Subcutaneous abdominal adipose tissue (tissue), 5 donors: ENCODE measurements at regions not wholly inside any gene's neighbourhood (a gene's known extent, or its start where the extent isn't known, plus 50 kb on each side); places are given as distances from the start of the nearest gene placed in this dataset.
"Not testable (repeated sequence)": the region's sequence is repeated elsewhere in the genome, so short reads cannot be mapped to it uniquely, and the experiment has no call there.

Source experiments
- H3K27ac ChIP-seq: one replicate; pipeline ENCODE4 v1.7.0; 2013; ENCODE audit warnings: low read depth, mild to moderate bottlenecking, inconsistent platforms, low read length, moderate library complexity
- H3K27me3 ChIP-seq, 5 donors: one replicate each; pipeline ENCODE4 v1.7.0; 2013; ENCODE audit warnings: low read length in 5 of 5, inconsistent platforms in 1 of 5; ENCODE audit not compliant: control insufficient read depth in 5 of 5, insufficient read depth in 4 of 5
- H3K36me3 ChIP-seq, 5 donors: one replicate each; pipeline ENCODE4 v1.7.0; 2013; ENCODE audit warnings: low read length in 5 of 5; ENCODE audit not compliant: control insufficient read depth in 5 of 5, insufficient read depth in 5 of 5
- H3K4me1 ChIP-seq, 5 donors: one replicate each; pipeline ENCODE4 v1.7.0; 2013; ENCODE audit warnings: low read length in 5 of 5, mild to moderate bottlenecking in 3 of 5, moderate library complexity in 1 of 5; ENCODE audit not compliant: control insufficient read depth in 5 of 5, insufficient read depth in 5 of 5
- H3K4me3 ChIP-seq, 5 donors: one replicate each; pipeline ENCODE4 v1.7.0; 2013; ENCODE audit warnings: low read length in 5 of 5, low read depth in 1 of 5
- H3K9ac ChIP-seq, 5 donors: one replicate each; pipeline ENCODE4 v1.7.0; 2013; ENCODE audit warnings: low read length in 5 of 5, mild to moderate bottlenecking in 4 of 5, moderate library complexity in 3 of 5
- H3K9me3 ChIP-seq, 5 donors: one replicate each; pipeline ENCODE4 v1.7.0; 2013; ENCODE audit warnings: low read length in 5 of 5; ENCODE audit not compliant: control insufficient read depth in 5 of 5
- donor health status: healthy.
- donor health status: healthy.
- donor health status: healthy.
- donor health status: healthy.
- donor health status: healthy.

DNA sequence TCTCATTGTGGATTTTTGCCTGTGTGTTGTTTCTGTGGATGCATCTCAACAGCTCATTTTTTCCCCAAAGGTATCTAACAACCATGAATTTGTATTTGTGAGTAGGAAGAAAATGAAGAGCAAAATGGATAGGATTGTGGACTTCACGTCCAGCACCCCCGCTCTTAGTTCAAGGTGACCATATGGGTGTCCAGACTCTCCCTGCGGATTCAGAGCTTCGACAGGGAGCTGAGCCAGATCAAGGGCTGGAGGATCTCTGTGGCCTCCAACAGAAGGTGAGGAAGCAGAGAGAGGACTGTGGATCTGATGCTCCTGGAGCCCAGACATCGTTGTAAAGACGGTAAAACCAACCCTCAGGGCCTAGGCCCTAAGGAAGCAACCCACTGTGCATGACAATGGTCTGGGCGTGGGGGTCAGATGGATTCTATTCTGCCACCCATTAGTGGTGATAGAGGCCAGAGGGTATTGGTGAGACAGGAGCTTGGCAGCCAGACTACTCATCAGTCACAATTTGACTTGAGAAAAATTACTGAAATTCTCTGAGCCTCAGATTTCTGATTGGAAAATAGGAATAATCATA, 659.7 kb upstream of the TMEM132C start:
- Histone ChIP-seq H3K4me1 (no peaks in the 10 kb centered on the region), H3K27ac (no peak overlapping the region), H3K4me3 (no peak overlapping the region), H3K9me3 (peaks cover 0 to 2% (median 0%) of the 10 kb centered on the region in 5 donors), H3K27me3 (peaks cover 0 to 2% (median 0%) of the 10 kb centered on the region in 5 donors), H3K36me3 (no peaks in the 10 kb centered on the region), H3K9ac (no peak overlapping the region)

DNA sequence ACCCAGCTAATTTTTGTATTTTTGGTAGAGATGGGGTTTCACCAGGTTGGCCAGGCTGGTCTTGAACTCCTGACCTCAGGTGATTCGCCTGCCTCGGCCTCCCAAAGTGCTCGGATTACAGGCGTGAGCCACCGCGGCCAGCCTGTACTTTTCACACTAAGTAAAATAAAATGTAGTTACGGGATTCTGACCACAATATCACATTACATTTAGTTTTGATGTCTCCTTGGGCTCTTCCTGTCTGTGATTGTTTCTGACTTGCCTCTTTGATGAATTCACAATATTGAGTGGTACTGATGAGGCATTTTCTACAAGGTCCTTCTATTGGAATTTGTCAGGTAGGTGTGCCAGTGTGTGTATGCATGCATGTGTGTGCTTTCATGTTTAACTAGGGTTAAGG, 658.6 kb upstream of the TMEM132C start:
- not testable (repeated sequence) for H3K4me1 ChIP-seq, H3K27me3 ChIP-seq, H3K4me3 ChIP-seq, H3K36me3 ChIP-seq, H3K27ac ChIP-seq, H3K9me3 ChIP-seq, H3K9ac ChIP-seq

DNA sequence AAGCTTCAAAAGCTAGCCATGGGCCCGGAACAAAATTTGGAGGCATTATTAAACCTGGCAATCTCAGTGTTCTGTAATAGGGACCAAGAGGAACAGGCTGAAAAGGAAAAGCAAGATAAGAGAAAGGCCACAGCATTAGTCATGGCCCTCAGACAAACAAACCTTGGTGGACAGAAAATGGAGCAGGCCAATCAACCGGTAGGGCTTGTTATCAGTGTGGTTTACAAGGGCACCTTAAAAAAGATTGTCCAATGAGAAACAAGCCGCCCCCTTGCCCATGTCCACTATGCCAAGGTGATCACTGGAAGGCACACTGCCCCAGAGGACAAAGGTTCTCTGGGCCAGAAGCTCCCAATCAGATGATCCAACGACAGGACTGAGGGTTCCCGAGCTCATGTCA, 653.9 kb upstream of the TMEM132C start:
- Histone ChIP-seq H3K4me1 (no peaks in the 10 kb centered on the region), H3K36me3 (no peaks in the 10 kb centered on the region), H3K9ac (no peak overlapping the region), H3K27ac (no peak overlapping the region), H3K27me3 (no peaks in the 10 kb centered on the region), H3K9me3 (no peaks in the 10 kb centered on the region), H3K4me3 (no peak overlapping the region)

DNA sequence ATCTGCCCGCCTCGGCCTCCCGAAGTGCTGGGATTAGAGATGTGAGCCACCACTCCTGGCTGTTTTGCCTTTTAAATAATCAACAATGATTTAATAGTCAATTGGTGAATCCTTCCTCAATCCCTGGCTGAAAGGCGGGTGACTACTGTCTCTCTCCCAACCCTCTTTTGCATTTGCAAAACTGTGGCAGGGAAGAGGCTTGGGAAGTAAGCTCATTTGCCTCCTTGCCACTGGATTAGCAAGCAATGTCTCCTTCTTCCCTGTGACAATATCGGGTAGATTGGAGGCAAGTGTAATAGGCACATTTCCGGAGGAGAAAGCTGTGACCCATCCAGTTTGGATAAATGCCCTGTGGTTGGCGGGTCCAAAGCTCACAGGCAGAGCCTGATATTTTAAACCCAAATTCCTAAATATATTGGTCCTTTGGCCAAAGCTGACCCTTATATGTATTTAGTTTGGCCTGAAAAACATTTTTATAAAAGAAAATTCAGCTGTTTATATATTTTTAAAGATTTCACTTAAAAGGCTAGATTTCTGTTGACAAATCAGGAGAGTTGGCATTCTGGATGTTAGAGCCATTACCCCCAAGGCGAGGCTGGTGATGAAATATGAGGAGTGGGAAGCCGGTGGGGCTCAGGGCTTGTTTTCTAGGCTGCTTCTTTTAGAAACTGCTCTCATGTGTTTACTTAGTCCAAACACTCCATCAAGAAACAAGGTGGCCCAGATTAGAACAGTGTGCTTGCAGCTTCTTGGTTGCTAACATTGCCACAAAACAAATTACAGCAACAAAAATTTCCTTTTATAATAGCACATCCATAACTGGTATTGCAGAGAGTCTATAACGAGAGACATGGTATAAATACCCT, 646.9 kb upstream of the TMEM132C start:
- Histone ChIP-seq H3K27me3 (peaks cover 0 to 2% (median 0%) of the 10 kb centered on the region in 5 donors), H3K9ac (no peak overlapping the region), H3K9me3 (peaks cover 0 to 2% (median 0%) of the 10 kb centered on the region in 5 donors), H3K36me3 (no peaks in the 10 kb centered on the region), H3K27ac (no peak overlapping the region), H3K4me1 (no peaks in the 10 kb centered on the region), H3K4me3 (no peak overlapping the region)

- Histone ChIP-seq H3K9me3 (peaks cover 0 to 2% (median 0%) of the 10 kb centered on the region in 5 donors), H3K27me3 (peaks cover 0 to 2% (median 0%) of the 10 kb centered on the region in 5 donors), H3K27ac (no peak overlapping the region)
Observed at GRCh38 chr12:127620735-127621355, 646.1 kb upstream of the TMEM132C start.

DNA sequence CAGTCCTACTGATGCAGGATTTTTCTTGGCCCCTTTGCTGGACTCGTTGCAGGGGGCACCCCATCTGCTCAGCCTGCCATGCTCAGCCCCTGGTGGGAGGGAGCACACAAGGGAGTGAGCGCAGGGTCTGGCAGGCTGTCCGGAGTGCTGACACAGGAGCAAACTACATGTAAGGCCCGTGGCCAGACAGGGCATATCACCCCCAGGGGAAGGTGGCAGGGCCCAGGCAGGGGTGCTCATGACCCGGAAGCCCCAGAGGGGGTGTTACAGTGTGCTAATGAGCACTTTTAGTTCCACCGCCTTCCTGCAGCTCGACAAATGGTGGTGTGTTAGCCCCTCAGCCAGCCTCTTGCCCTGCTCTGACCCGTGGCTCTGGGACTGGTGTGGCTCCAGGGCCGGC, 645.6 kb upstream of the TMEM132C start:
- Histone ChIP-seq H3K36me3 (no peaks in the 10 kb centered on the region), H3K9me3 (peaks cover 0 to 2% (median 0%) of the 10 kb centered on the region in 5 donors), H3K27ac (no peak overlapping the region), H3K4me1 (no peaks in the 10 kb centered on the region), H3K4me3 (no peak overlapping the region), H3K27me3 (peaks cover 0 to 2% (median 0%) of the 10 kb centered on the region in 5 donors), H3K9ac (no peak overlapping the region)

More at GRCh38 chr12:127620735-127621355, 646.1 kb upstream of the TMEM132C start:
- H3K36me3 ChIP-seq, result no peaks in the 10 kb centered on the region
- no peak overlapping the region for H3K4me3 ChIP-seq
- H3K9ac ChIP-seq, result no peak overlapping the region
- H3K4me1 ChIP-seq, result no peaks in the 10 kb centered on the region

DNA sequence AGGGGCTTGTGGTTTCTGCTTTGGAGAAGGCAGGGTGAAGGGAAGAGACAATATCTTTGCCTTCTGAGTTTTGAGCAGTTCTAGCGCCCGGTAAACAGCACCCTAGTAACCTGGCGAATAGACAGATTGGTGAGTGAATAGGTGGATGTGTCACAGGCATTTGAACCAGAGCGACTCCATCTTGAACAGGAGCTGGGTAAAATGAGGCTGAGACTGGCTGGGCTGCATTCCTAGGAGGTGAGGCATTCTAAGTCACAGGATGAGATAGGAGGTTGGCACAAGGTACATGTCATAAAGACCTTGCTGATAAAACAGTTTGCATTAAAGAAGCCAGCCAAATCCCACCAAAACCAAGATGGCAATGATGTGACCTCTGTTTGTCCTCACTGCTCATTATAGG, 643.6 kb upstream of the TMEM132C start:
- peaks cover 0 to 2% (median 0%) of the 10 kb centered on the region in 5 donors for H3K9me3 ChIP-seq
- H3K27ac ChIP-seq, result no peak overlapping the region
- no peak overlapping the region for H3K9ac ChIP-seq

GRCh38 chr12:127625176-127625771, 641.7 kb upstream of the TMEM132C start:
- Histone ChIP-seq H3K4me3 (no peak overlapping the region), H3K27me3 (peaks cover 0 to 2% (median 0%) of the 10 kb centered on the region in 5 donors), H3K9me3 (peaks cover 0 to 2% (median 0%) of the 10 kb centered on the region in 5 donors), H3K4me1 (no peaks in the 10 kb centered on the region), H3K9ac (no peak overlapping the region), H3K36me3 (no peaks in the 10 kb centered on the region), H3K27ac (no peak overlapping the region)

More for the DNA sequence above, 643.6 kb upstream of the TMEM132C start:
- H3K27me3 ChIP-seq, result peaks cover 0 to 2% (median 0%) of the 10 kb centered on the region in 5 donors
- no peaks in the 10 kb centered on the region for H3K4me1 ChIP-seq
- no peaks in the 10 kb centered on the region for H3K36me3 ChIP-seq
- no peak overlapping the region for H3K4me3 ChIP-seq

GRCh38 chr12:127628645-127629044, 638.3 kb upstream of the TMEM132C start:
- H3K4me3 ChIP-seq, result no peak overlapping the region
- H3K9ac ChIP-seq, result no peak overlapping the region
- H3K36me3 ChIP-seq, result no peaks in the 10 kb centered on the region
- H3K9me3 ChIP-seq, result no peaks in the 10 kb centered on the region
- no peak overlapping the region for H3K27ac ChIP-seq
- H3K4me1 ChIP-seq, result no peaks in the 10 kb centered on the region
- H3K27me3 ChIP-seq, result no peaks in the 10 kb centered on the region
